SKM-1 treated with dmso at 0.1 percent for 144 hours (cell line): ENCODE measurements at regions not wholly inside any gene's neighbourhood (a gene's known extent, or its start where the extent isn't known, plus 50 kb on each side); places are given as distances from the start of the nearest gene placed in this dataset.
"Not testable (repeated sequence)": the region's sequence is repeated elsewhere in the genome, so short reads cannot be mapped to it uniquely, and the experiment has no call there.

Experiments
- DNase-seq: peaks from one replicate; lab custom pipeline; 2025; ENCODE audit not compliant: unreplicated experiment; lab: John Stamatoyannopoulos, UW

GRCh38 chr4:84231539-84232055 lies 267.5 kb downstream of the NKX6-1 start:
- no peak for DNase-seq

- no peak for DNase-seq
Observed at GRCh38 chr4:84224522-84224921, 274.6 kb downstream of the NKX6-1 start.

- no peak for DNase-seq
Observed at GRCh38 chr4:84221704-84222103, 277.4 kb downstream of the NKX6-1 start.

- DNase-seq = peak; percentile 12
Observed at GRCh38 chr4:84220990-84221389, 278.1 kb downstream of the NKX6-1 start.

GRCh38 chr4:84219656-84220055 lies 279.4 kb downstream of the NKX6-1 start:
- DNase-seq = no peak

GRCh38 chr4:84218031-84218430 lies 281.1 kb downstream of the NKX6-1 start:
- DNase-seq = no peak

- no peak for DNase-seq
Observed at GRCh38 chr4:84215217-84215616, 283.9 kb downstream of the NKX6-1 start.

- not testable (repeated sequence) for DNase-seq
Observed at GRCh38 chr4:84206226-84206625, 292.9 kb downstream of the NKX6-1 start.

- no peak for DNase-seq
Observed at GRCh38 chr4:84189144-84189543, 309.9 kb downstream of the NKX6-1 start.

GRCh38 chr4:84179409-84179808 lies 319.7 kb downstream of the NKX6-1 start:
- no peak for DNase-seq

GRCh38 chr4:84177831-84178542 lies 321.1 kb downstream of the NKX6-1 start:
- no peak for DNase-seq

- DNase-seq = no peak
Observed at GRCh38 chr4:84176016-84176415, 323.1 kb downstream of the NKX6-1 start.

- no peak for DNase-seq
Observed at GRCh38 chr4:84171871-84172270, 327.2 kb downstream of the NKX6-1 start.

GRCh38 chr4:84167564-84167963 lies 331.5 kb downstream of the NKX6-1 start:
- no peak for DNase-seq

- no peak for DNase-seq
Observed at GRCh38 chr4:84167093-84167492, 332.0 kb downstream of the NKX6-1 start.

- no peak for DNase-seq
Observed at GRCh38 chr4:84166486-84166885, 332.6 kb downstream of the NKX6-1 start.

GRCh38 chr4:84164201-84164600 lies 334.9 kb downstream of the NKX6-1 start:
- no peak for DNase-seq

GRCh38 chr4:84159762-84160161 lies 339.3 kb downstream of the NKX6-1 start:
- DNase-seq = no peak

- DNase-seq = no peak
Observed at GRCh38 chr4:84158670-84159069, 340.4 kb downstream of the NKX6-1 start.

- DNase-seq = no peak
Observed at GRCh38 chr4:84151574-84151973, 347.5 kb downstream of the NKX6-1 start.

GRCh38 chr4:84150177-84150576 lies 348.9 kb downstream of the NKX6-1 start:
- DNase-seq = no peak

- no peak for DNase-seq
Observed at GRCh38 chr4:84147831-84148230, 351.3 kb downstream of the NKX6-1 start.
